Activated CD8-positive, alpha-beta T cell treated with anti-CD3 and anti-CD28 coated beads for 36 hours (primary cell): ENCODE measurements at regions not wholly inside any gene's neighbourhood (a gene's known extent, or its start where the extent isn't known, plus 50 kb on each side); places are given as distances from the start of the nearest gene placed in this dataset.
"Not testable (repeated sequence)": the region's sequence is repeated elsewhere in the genome, so short reads cannot be mapped to it uniquely, and the experiment has no call there.

ENCODE experiments used
- ATAC-seq: fragments of 200-7000 bp; cut with Tn5 transposase; one replicate; pipeline ENCODE4 v1.10.0; 2021; ENCODE audit warnings: mild to moderate bottlenecking, moderate library complexity
- CTCF ChIA-PET: fragments of 350-600 bp; sonication (Branson Sonifier 250); formaldehyde crosslinking; loops from one replicate; lab custom pipeline; 2021; ENCODE audit warnings: antibody characterized with exemption; lab: Charles Lee
- POLR2A ChIA-PET: fragments of 350-600 bp; sonication (Branson Sonifier 250); formaldehyde crosslinking; loops from one replicate; lab custom pipeline; 2021; ENCODE audit warnings: antibody characterized with exemption; lab: Charles Lee
- DNase-seq: peaks from one replicate; pipeline ENCODE4 v3.0.0-alpha.2; 2020
- H3K27ac Mint-ChIP-seq: one replicate; pipeline ENCODE4 v1.8.0; 2021; ENCODE audit warnings: mild to moderate bottlenecking, mixed read lengths
- H3K27me3 Mint-ChIP-seq: one replicate; pipeline ENCODE4 v1.8.0; 2021; ENCODE audit warnings: mixed read lengths
- H3K36me3 Mint-ChIP-seq: one replicate; pipeline ENCODE4 v1.8.0; 2021; ENCODE audit warnings: low read depth, mixed read lengths
- H3K4me1 Mint-ChIP-seq: one replicate; pipeline ENCODE4 v1.8.0; 2021; ENCODE audit warnings: low read depth, mixed read lengths
- H3K4me3 Mint-ChIP-seq: one replicate; pipeline ENCODE4 v1.8.0; 2021; ENCODE audit warnings: mild to moderate bottlenecking, moderate library complexity, mixed read lengths
- H3K9me3 Mint-ChIP-seq: one replicate; pipeline ENCODE4 v1.8.0; 2021; ENCODE audit warnings: mixed read lengths
- CTCF ChIP-seq: fragments of 200-600 bp; IDR thresholded peaks from one replicate; pipeline ENCODE4 v1.8.0; 2022; ENCODE audit warnings: antibody characterized with exemption, mild to moderate bottlenecking
- intact Hi-C: fragments of 100-400 bp; cut with micrococcal nuclease; formaldehyde crosslinking; loops from one replicate; pipeline ENCODE4 v1.10.0; 2022

- no peaks in the 10 kb centered on the region for H3K9me3 Mint-ChIP-seq
- no peaks in the 10 kb centered on the region for H3K4me1 Mint-ChIP-seq
- DNase-seq (no peak), ATAC-seq (no peak)
- intact Hi-C loops: no loop called here
- POLR2A ChIA-PET: no interaction called here
- no peak overlapping the region for H3K4me3 Mint-ChIP-seq
- no peak overlapping the region for H3K27ac Mint-ChIP-seq
- no peak for TF ChIP-seq CTCF
- peaks cover 3% of the 10 kb centered on the region for H3K27me3 Mint-ChIP-seq
- CTCF ChIA-PET: interaction anchor here (1.4 kb wide), 1 partner anchor 13 kb away, joined by 3 read pairs; no protein-coding TSS in a partner anchor
- no peaks in the 10 kb centered on the region for H3K36me3 Mint-ChIP-seq
These were observed 200.9 kb upstream of the DAAM1 start for GRCh38 chr14:58987591-58987990.

DNA sequence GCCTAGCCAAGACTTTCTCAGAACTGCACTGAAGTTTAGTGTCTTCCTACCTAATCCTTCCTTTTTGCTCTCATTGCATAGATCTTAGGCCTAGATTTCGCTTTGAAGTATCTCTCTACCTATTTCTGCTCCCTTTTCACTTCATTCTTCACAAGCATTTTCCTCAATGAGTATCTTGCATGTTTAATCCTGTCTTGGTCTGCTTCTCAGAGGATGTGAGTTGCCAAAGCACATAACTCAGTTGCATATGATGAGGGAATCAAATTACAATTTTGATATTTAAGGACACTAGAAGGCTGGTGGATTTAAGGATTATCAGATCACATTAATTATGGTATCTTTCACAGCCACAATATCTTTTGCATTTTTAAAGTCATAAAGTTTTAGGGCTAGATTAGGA, 195.5 kb upstream of the DAAM1 start:
- no peak for DNase-seq
- ChIA-PET CTCF (no interaction called here), POLR2A (no interaction called here)
- ATAC-seq: no peak
- intact Hi-C loops: no loop called here
- no peak for TF ChIP-seq CTCF
- Mint-ChIP-seq H3K4me1 (no peaks in the 10 kb centered on the region), H3K36me3 (no peaks in the 10 kb centered on the region), H3K27ac (no peak overlapping the region), H3K27me3 (no peaks in the 10 kb centered on the region), H3K9me3 (no peaks in the 10 kb centered on the region), H3K4me3 (no peak overlapping the region)

GRCh38 chr14:58994130-58994529, 194.3 kb upstream of the DAAM1 start:
- ATAC-seq (no peak), DNase-seq (no peak)
- TF ChIP-seq CTCF: no peak
- Mint-ChIP-seq H3K9me3 (no peaks in the 10 kb centered on the region), H3K27me3 (no peaks in the 10 kb centered on the region), H3K36me3 (no peaks in the 10 kb centered on the region), H3K27ac (no peak overlapping the region), H3K4me3 (no peak overlapping the region), H3K4me1 (no peaks in the 10 kb centered on the region)
- CTCF ChIA-PET: interaction anchor here (1.2 kb wide), 1 partner anchor 24 kb away, joined by 3 read pairs; no protein-coding TSS in a partner anchor
- intact Hi-C loops: no loop called here
- POLR2A ChIA-PET: no interaction called here

- H3K9me3 Mint-ChIP-seq: peaks cover 4% of the 10 kb centered on the region
- H3K27ac Mint-ChIP-seq: no peak overlapping the region
- no peaks in the 10 kb centered on the region for H3K27me3 Mint-ChIP-seq
- ATAC-seq (no peak), DNase-seq (no peak)
- intact Hi-C loops: no loop called here
- ChIA-PET CTCF (interaction anchor here (1.4 kb wide), 1 partner anchor 503 kb away, joined by 3 read pairs; no protein-coding TSS in a partner anchor), POLR2A (no interaction called here)
- H3K36me3 Mint-ChIP-seq: no peaks in the 10 kb centered on the region
- no peaks in the 10 kb centered on the region for H3K4me1 Mint-ChIP-seq
- H3K4me3 Mint-ChIP-seq: no peak overlapping the region
- no peak for TF ChIP-seq CTCF
These were observed 184.5 kb upstream of the DAAM1 start for GRCh38 chr14:59004012-59004411.

DNA sequence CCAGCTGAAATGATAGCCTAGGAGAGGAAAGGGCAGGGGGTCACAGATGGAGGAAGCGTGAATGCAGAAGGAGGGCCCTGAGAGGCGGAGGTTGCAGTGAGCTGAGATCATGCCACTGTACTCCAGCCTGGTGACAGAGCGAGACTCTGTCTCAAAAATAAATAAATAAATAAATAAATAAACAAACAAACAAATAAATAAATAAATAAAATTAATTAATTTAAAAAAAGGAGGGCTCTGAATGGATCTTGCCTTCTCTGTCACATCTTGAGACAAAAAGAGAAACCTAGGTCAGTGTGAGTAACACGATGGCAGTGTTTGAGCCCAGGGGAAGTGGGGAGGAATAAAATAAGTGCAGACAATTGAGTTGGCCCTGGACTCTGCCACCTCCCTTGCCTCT, 182.3 kb upstream of the DAAM1 start:
- H3K4me1 Mint-ChIP-seq, H3K4me3 Mint-ChIP-seq, intact Hi-C loops, ATAC-seq, H3K27ac Mint-ChIP-seq, POLR2A ChIA-PET, H3K36me3 Mint-ChIP-seq, H3K9me3 Mint-ChIP-seq, DNase-seq, CTCF ChIA-PET, H3K27me3 Mint-ChIP-seq: not testable (repeated sequence)

DNA sequence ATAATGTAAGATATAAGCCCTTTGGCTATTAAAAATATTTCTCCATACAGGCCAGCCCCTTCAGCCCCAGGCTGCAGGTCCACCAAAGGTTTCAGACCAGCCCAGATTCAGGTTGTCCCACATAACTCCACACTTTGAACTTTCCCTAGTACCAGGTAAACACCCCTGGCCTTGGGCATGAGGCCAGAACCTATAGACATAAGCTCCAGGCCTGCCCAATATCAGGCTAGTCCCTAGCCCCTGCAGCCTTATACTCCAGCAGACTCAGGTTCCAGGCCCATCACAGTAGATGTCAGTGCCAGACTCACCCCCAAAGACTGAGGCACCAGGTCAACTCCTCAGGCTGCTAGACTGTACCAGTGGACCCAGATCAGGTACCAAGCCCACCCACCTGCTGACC, 178.5 kb upstream of the DAAM1 start:
- ATAC-seq: no peak
- Mint-ChIP-seq H3K27ac (no peak overlapping the region), H3K4me1 (no peaks in the 10 kb centered on the region), H3K27me3 (no peaks in the 10 kb centered on the region), H3K9me3 (peaks cover 20% of the 10 kb centered on the region), H3K4me3 (no peak overlapping the region), H3K36me3 (no peaks in the 10 kb centered on the region)
- CTCF ChIA-PET: no interaction called here
- POLR2A ChIA-PET: no interaction called here
- DNase-seq: no peak
- no peak for TF ChIP-seq CTCF
- intact Hi-C loops: no loop called here
